Activated T-helper 1 cell treated with Interleukin-2 at 50 U/mL for 16 hours (primary cell): ENCODE measurements at regions not wholly inside any gene's neighbourhood (a gene's known extent, or its start where the extent isn't known, plus 50 kb on each side); places are given as distances from the start of the nearest gene placed in this dataset.

Experiments
- DNase-seq: peaks from one replicate; pipeline ENCODE4 v3.0.0-alpha.2; 2020; ENCODE audit warnings: low read depth

DNA sequence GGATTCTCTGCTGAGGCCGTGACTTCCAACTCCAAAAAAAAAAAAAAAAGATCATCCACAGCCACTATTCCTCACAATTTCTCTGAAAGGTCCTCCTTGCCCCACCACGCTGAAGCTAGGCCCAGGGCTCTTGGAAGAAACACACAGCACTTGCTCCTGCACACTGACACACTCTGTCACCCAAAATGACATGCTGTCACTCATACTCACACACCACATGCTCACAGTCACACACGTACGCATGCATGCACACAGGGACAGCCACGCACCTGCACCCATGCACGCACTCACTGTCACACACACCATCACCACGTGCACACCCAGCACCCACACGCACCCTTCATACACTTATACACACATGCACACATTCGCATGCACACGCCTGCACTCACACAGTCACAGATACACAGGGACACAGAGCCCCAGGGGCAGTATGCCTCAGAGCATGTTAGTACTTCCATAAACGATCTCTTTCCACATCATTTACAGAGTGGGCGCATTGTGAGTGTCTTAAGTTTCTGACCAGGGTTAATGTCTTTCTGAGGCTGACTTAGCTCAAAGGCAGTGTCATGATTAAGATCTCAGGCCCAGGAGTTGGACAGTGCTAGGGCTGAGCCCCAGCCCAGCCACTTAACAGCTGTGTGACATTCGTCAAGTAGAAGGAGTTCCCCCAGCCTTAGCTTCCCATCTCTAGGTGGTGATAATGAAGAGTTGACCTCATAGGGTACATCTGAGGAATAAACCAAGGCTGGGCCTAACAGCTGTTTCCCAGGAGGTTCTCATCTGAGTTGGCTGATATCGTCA, 93.4 kb downstream of the GLI2 start:
- no peak for DNase-seq

DNA sequence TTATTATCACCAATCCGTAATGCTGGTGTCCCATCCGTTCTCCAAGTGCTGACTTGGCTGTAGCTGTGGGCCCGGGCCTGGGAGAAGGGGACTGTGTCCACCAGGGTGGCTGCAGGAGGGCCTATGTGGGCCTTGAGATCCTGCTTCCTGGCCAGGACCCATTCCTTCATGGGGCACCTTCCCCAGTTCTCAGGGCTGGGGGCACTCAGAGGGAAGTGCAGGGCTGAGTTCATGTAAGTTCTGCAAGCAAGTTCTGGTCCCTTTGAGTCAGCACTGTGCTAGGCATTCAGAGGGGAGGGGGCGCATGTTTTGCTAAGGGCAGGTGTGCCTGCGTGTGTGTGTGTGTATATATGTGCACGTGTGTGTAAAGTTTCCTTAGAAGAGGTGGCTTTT, 94.0 kb downstream of the GLI2 start:
- DNase-seq, result no peak

DNA sequence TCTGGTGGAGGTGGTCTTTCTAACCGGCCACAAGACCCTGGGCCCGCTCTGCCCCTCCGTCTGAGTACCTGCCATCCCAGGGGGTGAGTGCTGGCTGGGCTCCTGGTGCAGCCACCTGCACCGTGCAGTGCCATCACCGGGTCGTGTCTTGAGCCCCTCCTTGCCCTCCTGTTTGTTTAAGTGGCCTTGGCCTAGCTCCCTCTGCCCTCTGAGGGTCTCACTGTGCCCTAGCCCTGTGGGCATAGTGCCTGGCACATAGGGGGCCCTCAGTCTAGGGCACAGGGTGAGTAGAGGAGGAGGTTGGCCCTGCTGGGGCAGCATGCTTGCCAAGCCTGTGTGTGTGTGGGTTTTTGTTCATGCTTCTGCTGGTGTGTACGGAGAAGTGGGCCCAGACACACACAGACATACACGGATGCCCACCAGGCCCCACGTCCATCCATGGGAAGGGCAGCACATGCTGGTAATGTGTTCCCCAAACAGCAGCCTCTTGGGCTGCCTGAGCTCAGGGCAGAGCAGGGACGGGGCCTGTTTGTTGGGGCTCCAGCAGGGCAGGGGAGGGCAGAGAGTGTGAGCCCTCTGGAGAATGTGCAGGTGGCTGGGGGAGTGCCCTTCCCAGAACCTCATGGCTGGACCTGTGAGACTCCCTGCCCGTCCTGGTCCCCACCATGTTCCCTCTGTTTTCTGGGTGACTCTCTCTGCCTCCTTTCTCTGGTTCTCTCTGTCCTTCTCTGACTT, 94.6 kb downstream of the GLI2 start:
- DNase-seq, result no peak

GRCh38 chr2:120831086-120831485, 95.4 kb downstream of the GLI2 start:
- no peak for DNase-seq

DNA sequence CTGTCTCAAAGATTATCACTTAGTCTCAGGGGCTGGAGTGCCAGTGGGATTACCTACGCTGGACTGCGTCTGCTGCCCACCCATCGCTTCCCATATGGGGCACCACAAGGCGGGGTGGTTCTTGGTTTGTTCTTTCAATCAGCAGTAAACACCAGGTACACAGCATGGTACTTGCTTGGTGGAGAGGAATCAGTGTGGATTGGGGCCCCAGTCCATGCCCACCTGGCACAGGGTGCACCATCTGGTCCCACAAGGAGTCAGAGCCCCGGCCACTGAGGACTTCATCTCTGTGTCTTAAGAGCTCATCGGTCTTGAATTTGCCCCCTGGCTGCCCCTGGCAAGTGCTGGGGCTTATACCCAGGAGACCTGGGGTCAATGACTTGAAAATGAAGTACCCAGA, 96.2 kb downstream of the GLI2 start:
- DNase-seq, result no peak

GRCh38 chr2:120832296-120833070, 96.8 kb downstream of the GLI2 start:
- DNase-seq, result no peak

DNA sequence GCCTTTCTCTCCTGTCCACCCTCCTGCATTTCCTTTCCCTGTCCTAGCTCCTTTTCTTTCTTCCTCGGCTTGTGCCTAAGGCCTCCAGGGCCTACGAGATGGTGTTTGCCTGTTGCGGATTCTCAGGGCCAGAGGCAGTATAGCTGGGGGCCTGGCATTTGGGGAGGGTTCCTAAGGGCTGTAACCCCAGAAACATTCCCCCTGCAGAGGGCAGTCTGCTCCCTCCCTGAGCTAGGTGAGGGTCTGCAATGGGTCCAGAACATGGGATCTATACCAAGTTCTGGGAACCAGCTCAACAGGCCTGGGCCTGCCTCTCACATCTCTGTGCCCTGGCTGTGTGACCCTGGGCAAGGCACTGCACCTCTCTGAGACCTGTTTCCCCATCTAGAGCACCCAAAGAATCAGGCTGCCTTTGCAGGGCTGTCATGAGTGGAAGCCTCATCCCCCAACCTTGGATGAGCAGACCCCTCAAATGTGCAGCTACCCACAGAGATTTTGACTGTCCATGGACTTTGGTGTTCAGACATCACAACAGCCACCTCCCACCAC, 97.5 kb downstream of the GLI2 start:
- no peak for DNase-seq

- no peak for DNase-seq
These were observed 98.5 kb downstream of the GLI2 start for GRCh38 chr2:120834206-120834605.

DNA sequence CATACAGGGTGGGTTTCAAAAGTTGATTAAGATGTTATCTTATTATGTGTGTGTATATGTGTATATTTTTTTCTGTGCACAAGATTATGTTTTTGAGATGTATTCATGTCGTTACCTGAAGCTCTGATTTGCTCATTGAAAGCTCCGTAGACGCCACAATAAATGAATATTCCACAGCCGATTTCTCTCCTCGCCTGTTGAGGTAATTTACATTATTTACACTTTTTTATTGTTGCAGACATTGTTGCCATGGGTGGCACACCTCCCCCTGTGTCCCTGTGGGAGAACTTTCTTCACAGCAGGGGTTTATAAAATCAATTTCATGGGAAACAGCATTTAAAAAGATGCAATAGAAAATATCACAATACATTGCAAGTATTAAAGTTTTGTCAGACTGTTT, 100.6 kb downstream of the GLI2 start:
- no peak for DNase-seq

GRCh38 chr2:120840795-120841487, 105.3 kb downstream of the GLI2 start:
- DNase-seq, result no peak

GRCh38 chr2:120842456-120843439, 107.1 kb downstream of the GLI2 start:
- no peak for DNase-seq

DNA sequence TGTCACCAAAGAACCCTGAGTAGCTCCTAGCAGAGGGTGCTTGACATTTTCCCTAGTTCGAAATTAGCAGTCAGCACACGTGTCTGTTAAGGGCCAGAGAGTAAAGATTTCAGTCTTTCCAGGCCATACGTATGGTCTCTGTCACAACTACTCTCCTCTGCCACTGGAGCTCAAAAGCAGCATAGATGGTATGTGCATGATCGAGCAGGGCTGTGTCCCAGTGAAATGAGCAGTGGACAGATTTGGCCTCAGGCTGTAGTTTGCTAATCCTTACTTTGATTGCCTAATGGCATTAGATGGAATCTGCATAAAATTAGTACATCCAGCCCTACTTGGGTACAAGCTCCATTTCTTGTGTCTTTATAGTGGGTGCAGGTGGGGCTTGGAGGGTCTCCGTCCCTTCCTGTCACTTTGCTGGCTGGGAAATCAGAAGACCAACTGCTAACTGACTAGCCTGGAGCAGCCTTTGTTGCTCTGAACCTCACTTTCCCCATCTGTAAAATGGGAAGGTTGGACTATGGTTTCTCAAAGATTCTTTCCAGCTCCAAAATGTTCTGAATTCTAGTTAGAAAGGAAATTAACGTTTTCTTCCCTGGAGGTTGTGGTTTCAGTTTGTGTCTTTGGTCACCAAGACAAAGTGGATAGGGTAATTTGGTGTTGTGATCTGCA, 108.5 kb downstream of the GLI2 start:
- no peak for DNase-seq

DNA sequence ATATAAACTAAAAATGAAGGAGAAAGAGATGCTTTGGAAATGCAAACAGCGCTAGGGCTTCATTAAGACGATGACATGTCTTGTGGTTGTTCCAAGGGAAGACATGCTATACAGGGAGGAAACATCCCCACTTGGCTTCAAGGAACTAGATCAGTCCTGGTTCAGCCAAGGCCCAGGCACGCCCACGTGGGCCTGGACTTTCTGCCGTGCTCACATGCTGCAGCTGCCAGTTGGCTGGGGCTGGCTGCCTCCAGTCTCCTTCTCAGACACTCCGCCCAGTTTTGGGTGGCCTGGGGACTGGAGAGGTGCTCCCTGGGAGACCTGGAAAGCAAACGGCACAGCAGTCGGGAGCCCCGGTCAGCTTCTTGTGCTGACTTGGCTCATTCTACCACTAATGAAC, 109.6 kb downstream of the GLI2 start:
- DNase-seq, result no peak

GRCh38 chr2:120846406-120847095, 110.9 kb downstream of the GLI2 start:
- DNase-seq, result no peak

GRCh38 chr2:120847700-120848321, 112.1 kb downstream of the GLI2 start:
- no peak for DNase-seq

DNA sequence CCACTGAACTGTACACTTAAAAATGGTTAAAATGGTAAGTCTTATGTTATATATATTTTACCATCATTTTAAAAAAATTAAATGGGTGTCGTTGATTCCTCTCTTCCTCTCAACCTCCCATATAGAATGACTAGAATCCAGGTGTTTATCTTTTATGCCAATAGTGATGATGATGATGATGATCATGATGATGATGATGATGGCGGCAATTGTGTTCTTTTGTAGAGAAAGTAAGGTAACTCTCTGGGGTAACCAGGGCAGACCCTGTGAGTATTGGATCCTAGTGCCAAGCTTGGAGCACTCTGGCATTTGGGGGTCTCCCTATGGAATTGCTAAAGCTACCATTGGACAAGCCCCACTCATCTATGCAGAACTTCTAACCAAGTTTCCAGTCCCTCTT, 113.6 kb downstream of the GLI2 start:
- no peak for DNase-seq

DNA sequence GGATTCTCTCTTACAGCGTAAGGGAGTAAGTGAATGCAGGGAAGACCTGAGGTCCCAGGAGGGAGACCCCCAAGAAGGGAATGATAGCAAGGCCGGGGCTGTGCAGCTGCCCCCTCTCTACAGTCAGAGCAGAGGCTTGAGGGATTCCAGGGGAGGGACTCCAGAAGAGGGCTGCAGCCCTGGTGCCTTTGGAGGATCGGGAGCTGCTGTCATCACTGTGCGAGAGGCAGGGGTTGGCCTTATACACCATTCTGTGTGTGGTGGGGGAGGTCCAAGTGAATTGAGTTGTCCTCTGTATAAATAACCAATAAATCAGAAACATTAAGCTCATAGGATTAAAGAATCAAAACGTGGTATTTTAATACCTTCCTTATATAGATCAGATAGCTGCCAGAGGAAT, 114.9 kb downstream of the GLI2 start:
- no peak for DNase-seq

DNA sequence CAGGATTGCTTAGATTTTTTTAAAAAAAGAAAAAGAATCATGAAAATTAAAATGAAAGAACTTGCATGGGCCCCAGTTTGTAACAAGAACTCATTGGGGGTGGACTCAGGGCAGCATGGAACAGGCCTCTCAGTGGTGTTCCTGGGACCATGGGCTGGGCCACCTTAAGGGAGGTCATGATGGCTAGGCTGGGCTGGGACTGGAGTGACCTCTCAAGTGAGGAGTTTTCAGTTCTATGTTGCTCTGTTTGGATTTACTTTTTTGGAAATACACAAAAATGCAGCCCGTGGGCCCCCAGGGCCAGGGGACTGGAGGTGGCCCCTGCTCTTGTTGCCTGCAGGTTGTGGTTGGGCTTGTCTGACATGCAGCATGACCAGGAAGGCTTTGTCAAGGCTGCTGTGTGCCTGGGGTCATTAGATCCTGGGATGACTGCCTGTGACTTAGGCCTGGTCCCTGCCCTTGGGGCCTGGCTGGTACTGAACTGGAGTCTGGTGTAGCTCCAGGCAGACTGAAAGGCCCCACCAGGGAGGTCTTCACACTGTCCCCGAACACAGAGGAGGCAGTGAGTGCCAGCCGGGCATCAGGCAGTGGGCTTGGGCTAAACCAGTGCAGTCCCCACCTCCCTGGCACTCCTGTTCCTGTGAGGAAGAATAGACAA, 115.6 kb downstream of the GLI2 start:
- DNase-seq, result no peak
